IPS-NIHi7 (cell line): ENCODE measurements at regions not wholly inside any gene's neighbourhood (a gene's known extent, or its start where the extent isn't known, plus 50 kb on each side); places are given as distances from the start of the nearest gene placed in this dataset.
"Not testable (repeated sequence)": the region's sequence is repeated elsewhere in the genome, so short reads cannot be mapped to it uniquely, and the experiment has no call there.

Experiments used
- DNase-seq: peaks from one replicate; pipeline ENCODE4 v3.0.0; 2012; ENCODE audit warnings: mixed read lengths; ENCODE audit errors: extremely low spot score

GRCh38 chr15:37416103-37416502 is 315.8 kb upstream of the MEIS2 start:
- DNase-seq, result no peak

GRCh38 chr15:37425541-37425940 is 325.2 kb upstream of the MEIS2 start:
- DNase-seq, result no peak

- not testable (repeated sequence) for DNase-seq
Observed at GRCh38 chr15:37427393-37427792, 327.0 kb upstream of the MEIS2 start.

- no peak for DNase-seq
Observed at GRCh38 chr15:37446921-37447320, 346.6 kb upstream of the MEIS2 start.

- no peak for DNase-seq
Observed at GRCh38 chr15:37452498-37452897, 352.1 kb upstream of the MEIS2 start.

GRCh38 chr15:37480482-37480881 is 380.1 kb upstream of the MEIS2 start:
- DNase-seq, result no peak

GRCh38 chr15:37481126-37481525 is 380.8 kb upstream of the MEIS2 start:
- no peak for DNase-seq

- DNase-seq, result no peak
Observed at GRCh38 chr15:37483779-37484178, 383.4 kb upstream of the MEIS2 start.

- no peak for DNase-seq
Observed at GRCh38 chr15:37485056-37485455, 384.7 kb upstream of the MEIS2 start.

GRCh38 chr15:37490707-37491106 is 390.4 kb upstream of the MEIS2 start:
- no peak for DNase-seq

- no peak for DNase-seq
Observed at GRCh38 chr15:37516621-37517020, 416.3 kb upstream of the MEIS2 start.

GRCh38 chr15:37517191-37517895 is 417.0 kb upstream of the MEIS2 start:
- no peak for DNase-seq

GRCh38 chr15:37518436-37518835 is 416.0 kb upstream of the TMCO5A start:
- DNase-seq, result no peak

- no peak for DNase-seq
Observed at GRCh38 chr15:37520026-37520425, 414.4 kb upstream of the TMCO5A start.

GRCh38 chr15:37520882-37521281 is 413.6 kb upstream of the TMCO5A start:
- DNase-seq, result no peak

GRCh38 chr15:37524601-37525000 is 409.8 kb upstream of the TMCO5A start:
- no peak for DNase-seq

- DNase-seq, result no peak
Observed at GRCh38 chr15:37528432-37528831, 406.0 kb upstream of the TMCO5A start.

- no peak for DNase-seq
Observed at GRCh38 chr15:37536967-37537605, 397.4 kb upstream of the TMCO5A start.

GRCh38 chr15:37537802-37538201 is 396.6 kb upstream of the TMCO5A start:
- no peak for DNase-seq

GRCh38 chr15:37548116-37548515 is 386.3 kb upstream of the TMCO5A start:
- DNase-seq, result no peak

- DNase-seq, result peak; percentile 20
Observed at GRCh38 chr15:37550360-37551024, 383.9 kb upstream of the TMCO5A start.

GRCh38 chr15:37572401-37572800 is 362.0 kb upstream of the TMCO5A start:
- no peak for DNase-seq

- no peak for DNase-seq
Observed at GRCh38 chr15:37574985-37575384, 359.5 kb upstream of the TMCO5A start.
